ENCODE measurements at regions not wholly inside any gene's neighbourhood (a gene's known extent, or its start where the extent isn't known, plus 50 kb on each side); places are given as distances from the start of the nearest gene placed in this dataset.

GRCh38 chr2:16175247-16175825 lies 235.0 kb downstream of the MYCN start:
- no peak for TF ChIP-seq CTCF (IDR thresholded peaks at IDR 0.05; ENCODE audit: unreplicated experiment)
- H3K4me1 Mint-ChIP-seq (ENCODE audit: unreplicated experiment) = peaks cover 9% of the 10 kb centered on the region
- no peaks in the 10 kb centered on the region for H3K9me3 Mint-ChIP-seq (ENCODE audit: unreplicated experiment)
- DNase-seq (ENCODE audit: low spot score) = no peak
- no peaks in the 10 kb centered on the region for H3K27me3 Mint-ChIP-seq (ENCODE audit: unreplicated experiment)
- H3K36me3 Mint-ChIP-seq (ENCODE audit: low read depth, unreplicated experiment) = no peaks in the 10 kb centered on the region
- H3K4me3 Mint-ChIP-seq (ENCODE audit: unreplicated experiment) = no peak overlapping the region
- H3K27ac Mint-ChIP-seq (ENCODE audit: unreplicated experiment) = no peak overlapping the region

- Mint-ChIP-seq H3K4me3 (ENCODE audit: unreplicated experiment) (no peak overlapping the region), H3K36me3 (ENCODE audit: low read depth, unreplicated experiment) (no peaks in the 10 kb centered on the region), H3K9me3 (ENCODE audit: unreplicated experiment) (no peaks in the 10 kb centered on the region), H3K27ac (ENCODE audit: unreplicated experiment) (no peak overlapping the region), H3K27me3 (ENCODE audit: unreplicated experiment) (no peaks in the 10 kb centered on the region), H3K4me1 (ENCODE audit: unreplicated experiment) (peaks cover 2% of the 10 kb centered on the region)
- TF ChIP-seq CTCF (IDR thresholded peaks at IDR 0.05; ENCODE audit: unreplicated experiment) = no peak
- DNase-seq (ENCODE audit: low spot score) = no peak
Observed at GRCh38 chr2:16174693-16175045, 234.3 kb downstream of the MYCN start.

DNA sequence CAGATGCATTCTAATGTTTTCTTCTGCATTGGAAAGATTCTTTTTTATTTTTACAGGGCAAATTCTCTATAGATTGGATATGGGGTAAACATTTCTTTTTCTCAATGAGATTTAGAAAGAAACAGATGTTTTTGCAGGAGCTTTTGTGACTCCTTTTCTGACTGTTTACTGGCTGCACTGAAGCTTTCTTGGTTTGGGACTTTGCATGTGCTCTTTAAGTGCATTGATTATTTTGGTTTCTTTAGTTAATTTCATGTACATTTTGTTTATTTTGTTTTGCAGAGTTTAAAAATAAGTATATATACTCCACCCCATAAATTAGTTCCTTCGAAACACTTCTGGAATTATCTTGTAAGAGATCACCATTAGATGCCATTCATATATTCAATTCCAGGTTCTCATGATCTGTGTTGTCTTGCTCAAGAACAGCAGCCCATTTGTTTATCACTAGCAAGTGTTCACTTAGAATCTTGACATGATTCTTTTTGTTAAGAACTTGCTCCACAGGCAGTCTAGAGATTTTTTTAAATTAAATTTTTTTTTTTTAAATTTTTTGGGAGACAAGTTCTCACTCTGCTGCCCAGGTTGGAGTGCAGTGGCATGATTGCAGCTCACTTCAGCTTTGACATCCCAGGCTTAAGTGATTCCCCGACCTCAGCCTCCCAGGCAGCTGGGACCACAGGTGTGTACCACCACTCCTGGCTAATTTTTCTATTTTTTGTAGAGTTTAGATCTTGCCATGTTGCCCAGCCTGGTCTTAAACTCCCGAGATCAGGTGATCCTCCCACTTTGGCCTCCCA lies 233.7 kb downstream of the MYCN start:
- TF ChIP-seq CTCF (IDR thresholded peaks at IDR 0.05; ENCODE audit: unreplicated experiment) = no peak
- Mint-ChIP-seq H3K27me3 (ENCODE audit: unreplicated experiment) (no peaks in the 10 kb centered on the region), H3K27ac (ENCODE audit: unreplicated experiment) (no peak overlapping the region), H3K36me3 (ENCODE audit: low read depth, unreplicated experiment) (no peaks in the 10 kb centered on the region), H3K9me3 (ENCODE audit: unreplicated experiment) (no peaks in the 10 kb centered on the region), H3K4me3 (ENCODE audit: unreplicated experiment) (no peak overlapping the region), H3K4me1 (ENCODE audit: unreplicated experiment) (no peaks in the 10 kb centered on the region)
- no peak for DNase-seq (ENCODE audit: low spot score)

DNA sequence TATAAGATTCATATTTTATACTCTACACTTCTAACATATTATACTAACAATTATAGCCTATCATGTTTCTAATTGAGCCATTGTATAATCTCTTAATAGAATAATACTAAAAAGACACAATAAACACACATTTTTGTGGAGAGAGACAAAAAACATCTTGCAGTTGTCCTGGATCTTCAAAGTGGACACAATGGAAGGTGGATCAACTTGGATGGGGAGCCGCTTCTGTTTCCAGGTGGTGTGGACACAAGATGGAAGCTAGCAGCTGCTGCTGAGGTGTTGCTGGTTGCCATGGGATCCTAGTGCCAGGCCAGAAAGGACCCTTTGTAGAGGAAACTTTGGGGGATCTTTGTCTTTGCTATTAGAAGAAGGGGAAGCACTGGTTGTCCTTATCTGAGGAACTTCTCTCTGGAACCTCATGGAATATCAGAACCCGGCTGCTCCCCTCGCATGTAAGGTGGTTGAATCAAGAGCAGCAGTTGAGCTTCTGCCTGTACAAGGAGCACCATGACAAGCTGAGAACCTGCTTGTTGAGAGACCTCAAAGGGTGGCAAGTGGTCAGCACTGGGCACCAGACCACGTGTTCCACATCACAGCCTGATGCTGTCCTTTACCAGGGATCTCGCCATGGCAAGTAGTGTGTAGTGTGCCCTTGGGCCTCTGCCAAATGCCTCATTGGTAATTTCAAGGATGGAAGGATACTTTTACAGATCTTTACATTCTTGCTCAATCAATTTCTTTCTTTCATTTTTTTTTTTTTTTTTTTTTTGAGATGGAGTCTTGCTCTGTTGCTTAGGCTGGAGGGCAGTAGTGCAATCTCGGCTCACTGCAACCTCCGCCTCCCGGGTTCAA lies 232.2 kb downstream of the MYCN start:
- no peak overlapping the region for H3K4me3 Mint-ChIP-seq (ENCODE audit: unreplicated experiment)
- TF ChIP-seq CTCF (IDR thresholded peaks at IDR 0.05; ENCODE audit: unreplicated experiment) = no peak
- no peak for DNase-seq (ENCODE audit: low spot score)
- no peaks in the 10 kb centered on the region for H3K9me3 Mint-ChIP-seq (ENCODE audit: unreplicated experiment)
- H3K4me1 Mint-ChIP-seq (ENCODE audit: unreplicated experiment) = no peaks in the 10 kb centered on the region
- no peaks in the 10 kb centered on the region for H3K27me3 Mint-ChIP-seq (ENCODE audit: unreplicated experiment)
- H3K27ac Mint-ChIP-seq (ENCODE audit: unreplicated experiment) = no peak overlapping the region
- no peaks in the 10 kb centered on the region for H3K36me3 Mint-ChIP-seq (ENCODE audit: low read depth, unreplicated experiment)

All from endothelial cell (in vitro differentiated cells).